HEK293 (cell line): ENCODE measurements at regions not wholly inside any gene's neighbourhood (a gene's known extent, or its start where the extent isn't known, plus 50 kb on each side); places are given as distances from the start of the nearest gene placed in this dataset.

Source experiments
- CTCF ChIA-PET: fragments of 350-600 bp; formaldehyde crosslinking; extraction: SDS; loops from one replicate; lab custom pipeline; 2021; ENCODE audit warnings: antibody characterized with exemption; lab: Yijun Ruan, JAX
- POLR2A ChIA-PET: fragments of 300-600 bp; formaldehyde crosslinking; extraction: SDS; loops from one replicate; lab custom pipeline; 2020; ENCODE audit warnings: antibody characterized with exemption, inconsistent platforms; lab: Yijun Ruan, JAX
- H3K27ac ChIP-seq: fragments of 200-500 bp; sonication (Bioruptor generic); 2 replicates; pipeline ENCODE4 v1.5.1; 2014; ENCODE audit warnings: low read depth, low read length, control low read depth, inconsistent platforms; ENCODE audit errors: extremely low read depth
- H3K36me3 ChIP-seq, 2 experiments: fragments of 200-500 bp in 1 of 2; sonication (Bioruptor generic) in 1 of 2; 1 replicate in 1 of 2; 2 replicates in 1 of 2; pipeline ENCODE4 v1.5.1; 2014 to 2017; ENCODE audit warnings: inconsistent platforms in 2 of 2, low read length in 2 of 2; ENCODE audit not compliant: control insufficient read depth in 2 of 2, insufficient read depth in 1 of 2
- H3K4me1 ChIP-seq: fragments of 200-500 bp; sonication (Bioruptor generic); 2 replicates; pipeline ENCODE4 v1.5.1; 2014; ENCODE audit warnings: mild to moderate bottlenecking, low read length, inconsistent platforms; ENCODE audit not compliant: control insufficient read depth, insufficient read depth
- H3K4me3 ChIP-seq: 2 replicates; pipeline ENCODE4 v1.5.1; 2011; ENCODE audit warnings: low read depth, mild to moderate bottlenecking, control low read depth, low read length, moderate library complexity
- H3K9me3 ChIP-seq: fragments of 200-500 bp; sonication (Bioruptor generic); 2 replicates; pipeline ENCODE4 v1.5.1; 2014; ENCODE audit warnings: low read depth, low read length, inconsistent platforms; ENCODE audit not compliant: control insufficient read depth, insufficient read depth
- AEBP2 ChIP-seq: fragments of 450-650 bp; formaldehyde crosslinking; IDR thresholded peaks from 2 replicates; pipeline ENCODE4 v1.5.1; 2016; ENCODE audit warnings: missing biosample characterization, missing genetic modification characterization, borderline replicate concordance
- GLI2 ChIP-seq: fragments of 450-650 bp; formaldehyde crosslinking; IDR thresholded peaks from 2 replicates; pipeline ENCODE4; 2017; ENCODE audit warnings: missing biosample characterization, missing genetic modification characterization, low read depth, borderline replicate concordance
- KLF10 ChIP-seq: fragments of 450-650 bp; IDR thresholded peaks from 2 replicates; pipeline ENCODE4 v1.5.1; 2018; ENCODE audit warnings: missing biosample characterization, mild to moderate bottlenecking, missing genetic modification characterization
- OVOL3 ChIP-seq: fragments of 450-650 bp; formaldehyde crosslinking; IDR thresholded peaks from 2 replicates; pipeline ENCODE4 v1.5.1; 2016; ENCODE audit warnings: missing biosample characterization, missing genetic modification characterization
- PRDM6 ChIP-seq: fragments of 450-650 bp; formaldehyde crosslinking; IDR thresholded peaks from 2 replicates; pipeline ENCODE4 v1.5.1; 2017; ENCODE audit warnings: missing biosample characterization, missing genetic modification characterization
- REPIN1 ChIP-seq: fragments of 450-650 bp; formaldehyde crosslinking; IDR thresholded peaks from 2 replicates; pipeline ENCODE4 v1.5.1; 2017; ENCODE audit warnings: missing biosample characterization, missing genetic modification characterization, low read depth
- ZBTB49 ChIP-seq: fragments of 450-650 bp; formaldehyde crosslinking; IDR thresholded peaks from 2 replicates; pipeline ENCODE4 v1.5.1; 2016; ENCODE audit warnings: missing biosample characterization, missing genetic modification characterization, low read depth
- ZIC2 ChIP-seq: fragments of 450-650 bp; formaldehyde crosslinking; IDR thresholded peaks from 2 replicates; pipeline ENCODE4 v1.5.1; 2016; ENCODE audit warnings: missing biosample characterization, missing genetic modification characterization
- ZNF155 ChIP-seq: fragments of 450-650 bp; formaldehyde crosslinking; IDR thresholded peaks from 2 replicates; pipeline ENCODE4 v1.5.1; 2016; ENCODE audit warnings: missing biosample characterization, missing genetic modification characterization
- ZNF157 ChIP-seq: fragments of 450-650 bp; formaldehyde crosslinking; IDR thresholded peaks from 2 replicates; pipeline ENCODE4 v1.5.1; 2016; ENCODE audit warnings: missing biosample characterization, missing genetic modification characterization
- ZNF16 ChIP-seq: fragments of 450-650 bp; formaldehyde crosslinking; IDR thresholded peaks from 2 replicates; pipeline ENCODE4 v1.5.1; 2016; ENCODE audit warnings: low read depth, missing biosample characterization, missing genetic modification characterization
- ZNF174 ChIP-seq: fragments of 450-650 bp; formaldehyde crosslinking; IDR thresholded peaks from 2 replicates; pipeline ENCODE4 v1.5.0; 2017; ENCODE audit warnings: missing biosample characterization, mild to moderate bottlenecking, missing genetic modification characterization
- ZNF280D ChIP-seq: fragments of 450-650 bp; formaldehyde crosslinking; IDR thresholded peaks from 2 replicates; pipeline ENCODE4 v1.5.1; 2016; ENCODE audit warnings: missing biosample characterization, missing genetic modification characterization
- ZNF292 ChIP-seq: fragments of 450-650 bp; formaldehyde crosslinking; IDR thresholded peaks from 2 replicates; pipeline ENCODE4 v1.5.1; 2016; ENCODE audit warnings: low read depth, missing biosample characterization, missing genetic modification characterization, borderline replicate concordance
- ZNF48 ChIP-seq: fragments of 450-650 bp; formaldehyde crosslinking; IDR thresholded peaks from 2 replicates; pipeline ENCODE4 v1.5.1; 2016; ENCODE audit warnings: missing biosample characterization, missing genetic modification characterization
- ZNF645 ChIP-seq: fragments of 450-650 bp; formaldehyde crosslinking; IDR thresholded peaks from 2 replicates; pipeline ENCODE4; 2016; ENCODE audit warnings: missing biosample characterization, missing genetic modification characterization
- ZNF664 ChIP-seq: fragments of 450-650 bp; formaldehyde crosslinking; IDR thresholded peaks from 2 replicates; pipeline ENCODE4 v1.5.1; 2016; ENCODE audit warnings: missing biosample characterization, missing genetic modification characterization
- ZNF777 ChIP-seq: fragments of 450-650 bp; formaldehyde crosslinking; IDR thresholded peaks from 2 replicates; pipeline ENCODE4 v1.5.1; 2017; ENCODE audit warnings: missing biosample characterization, missing genetic modification characterization, borderline replicate concordance

GRCh38 chr11:69982690-69983570 lies 95.2 kb upstream of the ANO1 start:
- TF ChIP-seq ZIC2 (tag by site-specific recombination) (no peak), ZNF292 (no peak), ZNF48 (tag by site-specific recombination) (no peak), ZNF16 (no peak), ZNF777 (tag by site-specific recombination) (no peak), ZNF664 (tag by site-specific recombination) (no peak), PRDM6 (no peak), ZNF280D (tag by site-specific recombination) (no peak)
- ChIA-PET POLR2A (no interaction called here), CTCF (interaction anchor here (1.0 kb wide), 1 partner anchor 20 kb away, joined by 3 read pairs; no protein-coding TSS in a partner anchor)

GRCh38 chr11:69983571-69983877 lies 94.6 kb upstream of the ANO1 start:
- CTCF ChIA-PET: interaction anchor here (0.6 to 1.0 kb wide), 2 partner anchors 19 to 78 kb away, joined by 3 to 5 read pairs; no protein-coding TSS in a partner anchor
- Histone ChIP-seq H3K9me3 (no peaks in the 10 kb centered on the region), H3K4me3 (no peak overlapping the region), H3K4me1 (no peaks in the 10 kb centered on the region), H3K27ac (no peak overlapping the region), H3K36me3 (no peaks in the 10 kb centered on the region)
- no peak for TF ChIP-seq OVOL3 (tag by site-specific recombination)
- no peak for TF ChIP-seq ZNF174 (tag by site-specific recombination)
- TF ChIP-seq ZNF157 (tag by site-specific recombination): no peak
- TF ChIP-seq KLF10 (tag by site-specific recombination): no peak
- no peak for TF ChIP-seq ZNF155 (tag by site-specific recombination)
- TF ChIP-seq REPIN1: no peak
- no peak for TF ChIP-seq AEBP2 (tag by site-specific recombination)
- TF ChIP-seq GLI2 (tag by site-specific recombination): no peak
- no peak for TF ChIP-seq ZNF645 (tag by site-specific recombination)
- TF ChIP-seq ZBTB49 (tag by site-specific recombination): no peak
- POLR2A ChIA-PET: no interaction called here

More at GRCh38 chr11:69982690-69983570, 95.2 kb upstream of the ANO1 start:
- Histone ChIP-seq H3K4me1 (no peaks in the 10 kb centered on the region), H3K4me3 (no peak overlapping the region), H3K9me3 (no peaks in the 10 kb centered on the region), H3K36me3 (no peaks in the 10 kb centered on the region), H3K27ac (no peak overlapping the region)
